ENCODE measurements at regions not wholly inside any gene's neighbourhood (a gene's known extent, or its start where the extent isn't known, plus 50 kb on each side); places are given as distances from the start of the nearest gene placed in this dataset.

DNA sequence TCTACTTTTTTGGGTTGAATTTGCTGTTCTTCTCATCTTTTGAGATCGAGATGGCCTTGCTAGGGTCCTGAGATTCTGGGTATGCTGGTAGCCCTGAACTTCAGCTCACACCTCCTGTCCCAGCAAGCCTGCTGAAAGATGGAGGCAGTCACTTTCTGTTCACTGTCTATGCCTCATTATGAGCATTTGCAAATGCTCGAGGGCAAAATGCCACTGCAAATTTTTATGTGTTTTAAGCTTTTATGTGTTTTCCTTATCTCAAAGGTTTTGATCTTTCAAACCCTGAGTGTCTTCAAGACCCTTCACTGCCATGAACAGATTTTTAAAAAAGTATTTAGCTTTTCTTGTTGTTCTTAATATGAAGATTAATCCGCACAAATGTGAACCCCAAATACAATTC is 766.7 kb upstream of the HS6ST1 start (continued):
- no peak for TF ChIP-seq FOSL1 (tag; conservative IDR thresholded peaks at IDR 0.05)

- intact Hi-C loops (cut with micrococcal nuclease), result no loop called here
- no peaks in the 10 kb centered on the region for H3K36me3 ChIP-seq (ENCODE audit: control insufficient read depth, insufficient read depth, low read length)
- no peak overlapping the region for H2AFZ ChIP-seq (ENCODE audit: low read depth, low read length)
- no peaks in the 10 kb centered on the region for H3K4me1 ChIP-seq (replicated peaks in 1 of 2; ENCODE audit: control insufficient read depth in 2 of 2, insufficient read depth in 2 of 2, low read length in 2 of 2)
- in situ Hi-C loops (cut with MboI), result no loop called here
- ChIA-PET CTCF (ENCODE audit: low intra/inter-chr PET ratio) (no interaction called here), POLR2A (no interaction called here)
- no peak for FAIRE-seq
- 0% methylated on average over 2 of the region's 2 CpGs for WGBS (ENCODE audit: insufficient coverage, low coverage, missing lambda C conversion rate)
- no peaks in the 10 kb centered on the region for H3K79me2 ChIP-seq (ENCODE audit: control insufficient read depth, insufficient read depth, low read length)
- no peaks in the 10 kb centered on the region for H4K20me1 ChIP-seq (replicated peaks; ENCODE audit: control insufficient read depth, insufficient read depth, low read length)
- DNase-seq (ENCODE audit: extremely low read depth in 1 of 4, low spot score in 3 of 4), result no peak
- H3K9me3 ChIP-seq (replicated peaks; ENCODE audit: control insufficient read depth, insufficient read depth, low read depth, low read length), result no peaks in the 10 kb centered on the region
- H3K27ac ChIP-seq (ENCODE audit: extremely low read depth, low read depth, low read length), result no peak overlapping the region
- no peak overlapping the region for H3K4me2 ChIP-seq (ENCODE audit: insufficient read depth, low read length)
- H3K27me3 ChIP-seq (ENCODE audit: control insufficient read depth in 2 of 2, insufficient read depth in 2 of 2, low read length in 2 of 2), result no peaks in the 10 kb centered on the region
- no peak overlapping the region for H3K4me3 ChIP-seq
- no peaks in the 10 kb centered on the region for H3K9me1 ChIP-seq (ENCODE audit: control insufficient read depth, insufficient read depth, low read length)
- no TSS peak for BruUV-seq (replicated peaks)
- no peak for ATAC-seq
- H3K9ac ChIP-seq (ENCODE audit: insufficient read depth in 1 of 2, low read depth in 2 of 2, low read length in 2 of 2), result no peak overlapping the region
- TF ChIP-seq NUFIP1 (IDR thresholded peaks at IDR 0.05; ENCODE audit: partially characterized antibody) (no peak), SP2 (IDR thresholded peaks at IDR 0.05; ENCODE audit: extremely low read depth, low read depth, low read length, poor library complexity, severe bottlenecking) (no peak), E2F5 (CRISPR knock-in tag; IDR thresholded peaks at IDR 0.05) (no peak), ILK (tag; IDR thresholded peaks at IDR 0.05; ENCODE audit: borderline replicate concordance, low read depth) (no peak), CUX1 (CRISPR knock-in tag; IDR thresholded peaks at IDR 0.05) (no peak), DDX20 (tag; IDR thresholded peaks at IDR 0.05; ENCODE audit: low read depth) (no peak), TRIM28 (IDR thresholded peaks at IDR 0.05) (no peak), ZNF316 (IDR thresholded peaks at IDR 0.05) (no peak), ZNF830 (CRISPR knock-in tag; IDR thresholded peaks at IDR 0.05) (no peak), GTF2E2 (tag; IDR thresholded peaks at IDR 0.05) (no peak), SMARCA5 (IDR thresholded peaks at IDR 0.05) (no peak), NCOA4 (IDR thresholded peaks at IDR 0.05; ENCODE audit: partially characterized antibody) (no peak), ZNF764 (CRISPR knock-in tag; IDR thresholded peaks at IDR 0.05; ENCODE audit: low read depth) (no peak)
- TF ChIP-seq, protein P1, sequence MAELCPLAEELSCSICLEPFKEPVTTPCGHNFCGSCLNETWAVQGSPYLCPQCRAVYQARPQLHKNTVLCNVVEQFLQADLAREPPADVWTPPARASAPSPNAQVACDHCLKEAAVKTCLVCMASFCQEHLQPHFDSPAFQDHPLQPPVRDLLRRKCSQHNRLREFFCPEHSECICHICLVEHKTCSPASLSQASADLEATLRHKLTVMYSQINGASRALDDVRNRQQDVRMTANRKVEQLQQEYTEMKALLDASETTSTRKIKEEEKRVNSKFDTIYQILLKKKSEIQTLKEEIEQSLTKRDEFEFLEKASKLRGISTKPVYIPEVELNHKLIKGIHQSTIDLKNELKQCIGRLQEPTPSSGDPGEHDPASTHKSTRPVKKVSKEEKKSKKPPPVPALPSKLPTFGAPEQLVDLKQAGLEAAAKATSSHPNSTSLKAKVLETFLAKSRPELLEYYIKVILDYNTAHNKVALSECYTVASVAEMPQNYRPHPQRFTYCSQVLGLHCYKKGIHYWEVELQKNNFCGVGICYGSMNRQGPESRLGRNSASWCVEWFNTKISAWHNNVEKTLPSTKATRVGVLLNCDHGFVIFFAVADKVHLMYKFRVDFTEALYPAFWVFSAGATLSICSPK (IDR thresholded peaks at IDR 0.05; ENCODE audit: borderline replicate concordance), result no peak
Observed at GRCh38 chr2:129087133-129087813, 768.6 kb upstream of the HS6ST1 start.
